ENCODE measurements at regions not wholly inside any gene's neighbourhood (a gene's known extent, or its start where the extent isn't known, plus 50 kb on each side); places are given as distances from the start of the nearest gene placed in this dataset.

DNA sequence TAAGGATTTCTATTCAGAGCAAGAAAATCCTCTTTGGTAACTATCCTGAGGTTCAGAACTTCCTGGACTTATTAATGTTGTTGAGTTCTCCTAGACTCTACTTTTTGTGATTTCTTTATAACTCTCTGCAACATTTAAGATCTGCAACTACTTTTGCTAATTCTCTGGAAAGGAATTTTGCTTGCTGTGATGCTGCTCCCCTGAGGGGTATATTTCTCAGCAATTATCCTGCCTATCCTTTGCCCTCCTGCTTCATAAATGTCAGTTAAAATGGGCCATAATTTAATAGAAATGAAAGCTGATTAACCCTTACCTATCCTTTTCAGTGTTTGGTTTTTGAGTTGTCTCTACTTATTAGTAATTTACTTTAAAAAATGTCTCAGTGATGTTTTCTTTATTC, 377.3 kb upstream of the LRRC3B start:
- DNase-seq (ENCODE audit: low read depth) (no peak), FAIRE-seq (no peak)
- no peaks in the 10 kb centered on the region for H3K36me3 ChIP-seq (ENCODE audit: control insufficient read depth, insufficient read depth, low read length)
- no peaks in the 10 kb centered on the region for H3K27me3 ChIP-seq (ENCODE audit: control insufficient read depth, insufficient read depth, low read length)
- TF ChIP-seq, protein P1, sequence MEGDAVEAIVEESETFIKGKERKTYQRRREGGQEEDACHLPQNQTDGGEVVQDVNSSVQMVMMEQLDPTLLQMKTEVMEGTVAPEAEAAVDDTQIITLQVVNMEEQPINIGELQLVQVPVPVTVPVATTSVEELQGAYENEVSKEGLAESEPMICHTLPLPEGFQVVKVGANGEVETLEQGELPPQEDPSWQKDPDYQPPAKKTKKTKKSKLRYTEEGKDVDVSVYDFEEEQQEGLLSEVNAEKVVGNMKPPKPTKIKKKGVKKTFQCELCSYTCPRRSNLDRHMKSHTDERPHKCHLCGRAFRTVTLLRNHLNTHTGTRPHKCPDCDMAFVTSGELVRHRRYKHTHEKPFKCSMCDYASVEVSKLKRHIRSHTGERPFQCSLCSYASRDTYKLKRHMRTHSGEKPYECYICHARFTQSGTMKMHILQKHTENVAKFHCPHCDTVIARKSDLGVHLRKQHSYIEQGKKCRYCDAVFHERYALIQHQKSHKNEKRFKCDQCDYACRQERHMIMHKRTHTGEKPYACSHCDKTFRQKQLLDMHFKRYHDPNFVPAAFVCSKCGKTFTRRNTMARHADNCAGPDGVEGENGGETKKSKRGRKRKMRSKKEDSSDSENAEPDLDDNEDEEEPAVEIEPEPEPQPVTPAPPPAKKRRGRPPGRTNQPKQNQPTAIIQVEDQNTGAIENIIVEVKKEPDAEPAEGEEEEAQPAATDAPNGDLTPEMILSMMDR (IDR thresholded peaks at IDR 0.05; ENCODE audit: insufficient read depth, low read length, severe bottlenecking), result no peak
- H3K4me3 ChIP-seq (ENCODE audit: low read depth, low read length), result no peak overlapping the region

DNA sequence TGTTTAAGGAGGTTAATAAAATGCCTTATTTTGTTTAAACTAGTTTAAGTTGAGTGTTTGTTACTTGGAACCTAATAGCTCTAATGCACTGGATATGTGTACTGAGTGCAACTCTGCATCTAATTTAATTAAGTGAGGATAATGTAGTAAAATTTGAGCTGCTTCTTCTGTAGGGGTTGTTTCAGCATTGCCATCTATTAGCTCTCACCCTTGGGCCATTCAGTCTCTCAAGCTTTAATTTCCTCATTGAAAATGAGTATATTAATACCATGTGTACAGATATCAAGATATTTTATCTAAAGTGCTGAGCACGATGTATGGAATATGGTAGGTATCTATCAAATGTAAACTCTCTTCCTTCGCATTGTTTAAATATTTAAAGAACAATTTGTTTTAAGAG, 375.7 kb upstream of the LRRC3B start:
- DNase-seq (ENCODE audit: low read depth) (no peak), FAIRE-seq (no peak)
- TF ChIP-seq, protein P1 (IDR thresholded peaks at IDR 0.05; ENCODE audit: insufficient read depth, low read length, severe bottlenecking), result no peak

GRCh38 chr3:26247712-26248111, 374.9 kb upstream of the LRRC3B start:
- no peak for DNase-seq (ENCODE audit: low read depth)
- Histone ChIP-seq H3K4me3 (ENCODE audit: low read depth, low read length) (no peak overlapping the region), H3K27me3 (ENCODE audit: control insufficient read depth, insufficient read depth, low read length) (no peaks in the 10 kb centered on the region), H3K36me3 (ENCODE audit: control insufficient read depth, insufficient read depth, low read length) (no peaks in the 10 kb centered on the region)
- no peak for FAIRE-seq
- TF ChIP-seq, protein P1 (IDR thresholded peaks at IDR 0.05; ENCODE audit: insufficient read depth, low read length, severe bottlenecking), result no peak

More for the DNA sequence above, 375.7 kb upstream of the LRRC3B start:
- Histone ChIP-seq H3K36me3 (ENCODE audit: control insufficient read depth, insufficient read depth, low read length) (no peaks in the 10 kb centered on the region), H3K27me3 (ENCODE audit: control insufficient read depth, insufficient read depth, low read length) (no peaks in the 10 kb centered on the region), H3K4me3 (ENCODE audit: low read depth, low read length) (no peak overlapping the region)

GRCh38 chr3:26252001-26252400, 370.6 kb upstream of the LRRC3B start:
- H3K27me3 ChIP-seq (ENCODE audit: control insufficient read depth, insufficient read depth, low read length), result no peaks in the 10 kb centered on the region
- no peak for DNase-seq (ENCODE audit: low read depth)
- no peaks in the 10 kb centered on the region for H3K36me3 ChIP-seq (ENCODE audit: control insufficient read depth, insufficient read depth, low read length)
- no peak for FAIRE-seq
- TF ChIP-seq, protein P1 (IDR thresholded peaks at IDR 0.05; ENCODE audit: insufficient read depth, low read length, severe bottlenecking), result no peak
- H3K4me3 ChIP-seq (ENCODE audit: low read depth, low read length), result no peak overlapping the region

DNA sequence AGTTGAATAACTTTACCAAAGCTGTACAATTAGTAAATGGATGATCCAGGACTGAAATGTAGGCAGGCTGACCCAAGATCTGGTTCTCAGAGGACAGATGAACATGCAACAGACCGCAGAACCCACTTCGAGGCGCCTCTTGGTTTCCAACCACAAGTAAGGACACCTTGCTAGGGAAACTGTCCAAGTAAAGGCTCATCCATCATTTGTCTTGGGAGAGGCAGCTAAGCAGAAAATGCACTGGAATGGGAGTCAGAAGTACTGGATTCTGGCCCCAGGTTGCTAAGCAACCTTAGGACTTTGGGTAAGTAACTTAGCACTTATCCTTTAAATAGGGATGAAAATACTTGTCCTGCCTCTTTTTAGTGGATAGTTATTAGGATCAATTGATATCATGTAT, 366.3 kb upstream of the LRRC3B start:
- TF ChIP-seq, protein P1 (IDR thresholded peaks at IDR 0.05; ENCODE audit: insufficient read depth, low read length, severe bottlenecking), result no peak
- Histone ChIP-seq H3K27me3 (ENCODE audit: control insufficient read depth, insufficient read depth, low read length) (no peaks in the 10 kb centered on the region), H3K36me3 (ENCODE audit: control insufficient read depth, insufficient read depth, low read length) (no peaks in the 10 kb centered on the region), H3K4me3 (ENCODE audit: low read depth, low read length) (no peak overlapping the region)
- DNase-seq (ENCODE audit: low read depth), result no peak
- no peak for FAIRE-seq

- no peak for DNase-seq (ENCODE audit: low read depth)
- no peak for FAIRE-seq
- Histone ChIP-seq H3K36me3 (ENCODE audit: control insufficient read depth, insufficient read depth, low read length) (no peaks in the 10 kb centered on the region), H3K27me3 (ENCODE audit: control insufficient read depth, insufficient read depth, low read length) (no peaks in the 10 kb centered on the region), H3K4me3 (ENCODE audit: low read depth, low read length) (no peak overlapping the region)
- TF ChIP-seq, protein P1 (IDR thresholded peaks at IDR 0.05; ENCODE audit: insufficient read depth, low read length, severe bottlenecking), result no peak
Measured at GRCh38 chr3:26259176-26259575, 363.4 kb upstream of the LRRC3B start.
